ENCODE measurements at regions not wholly inside any gene's neighbourhood (a gene's known extent, or its start where the extent isn't known, plus 50 kb on each side); places are given as distances from the start of the nearest gene placed in this dataset.

DNA sequence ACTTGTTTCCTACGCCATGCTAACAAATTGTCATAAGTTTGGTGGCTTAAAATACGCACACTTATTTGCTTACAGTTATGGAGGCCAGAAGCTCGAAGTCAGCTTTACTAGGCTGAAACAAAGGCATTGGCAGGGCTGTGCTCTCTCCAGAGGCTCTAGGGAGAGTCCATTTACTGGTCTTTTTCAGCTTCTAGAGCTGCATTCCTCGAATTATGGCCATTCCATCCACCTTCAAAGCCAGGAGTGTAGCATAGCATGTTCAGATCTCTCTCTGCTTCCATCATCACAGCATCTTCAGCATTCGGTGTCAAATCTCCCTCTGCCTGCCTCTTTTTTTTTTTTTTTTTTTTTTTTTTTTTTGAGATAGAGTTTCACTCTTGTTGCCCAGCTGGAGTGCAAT, 670.2 kb downstream of the ACTL7B start:
- Histone ChIP-seq H3K9ac (ENCODE audit: low read depth, low read length) (no peak overlapping the region), H3K4me1 (ENCODE audit: control insufficient read depth, insufficient read depth, low read length) (peaks cover 27% of the 10 kb centered on the region), H3K9me3 (replicated peaks; ENCODE audit: low read length) (no peaks in the 10 kb centered on the region), H3K4me3 (ENCODE audit: low read length) (no peak overlapping the region), H3K36me3 (ENCODE audit: insufficient read depth, low read length) (no peaks in the 10 kb centered on the region), H3K4me2 (ENCODE audit: low read length) (no peak overlapping the region), H3K27me3 (ENCODE audit: control insufficient read depth, insufficient read depth, low read length) (no peaks in the 10 kb centered on the region)

DNA sequence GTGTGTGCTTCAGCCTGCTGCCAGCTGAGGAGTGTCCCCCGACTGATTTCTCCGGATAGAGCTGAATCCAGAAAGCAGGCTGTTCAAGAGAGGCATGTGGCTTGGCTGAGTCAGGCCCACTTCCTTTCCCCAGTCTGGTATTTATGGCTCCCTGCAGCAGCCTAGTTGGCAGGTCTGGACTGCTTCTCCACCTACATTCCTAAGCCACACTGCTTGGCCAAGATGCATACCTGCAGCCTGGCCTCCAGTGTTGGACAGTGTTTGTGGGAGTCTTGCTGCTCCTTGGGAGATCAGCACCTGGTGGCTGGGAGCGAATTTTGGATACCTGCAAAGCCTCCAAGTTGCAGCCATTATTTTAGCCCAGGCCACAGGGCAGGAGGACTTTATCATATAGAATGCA, 670.8 kb downstream of the ACTL7B start:
- Histone ChIP-seq H3K36me3 (ENCODE audit: insufficient read depth, low read length) (no peaks in the 10 kb centered on the region), H3K9me3 (replicated peaks; ENCODE audit: low read length) (no peaks in the 10 kb centered on the region), H3K4me3 (ENCODE audit: low read length) (no peak overlapping the region), H3K9ac (ENCODE audit: low read depth, low read length) (no peak overlapping the region), H3K4me2 (ENCODE audit: low read length) (peak overlapping the region; percentile 5), H3K27me3 (ENCODE audit: control insufficient read depth, insufficient read depth, low read length) (no peaks in the 10 kb centered on the region), H3K4me1 (ENCODE audit: control insufficient read depth, insufficient read depth, low read length) (peaks cover 27% of the 10 kb centered on the region)

DNA sequence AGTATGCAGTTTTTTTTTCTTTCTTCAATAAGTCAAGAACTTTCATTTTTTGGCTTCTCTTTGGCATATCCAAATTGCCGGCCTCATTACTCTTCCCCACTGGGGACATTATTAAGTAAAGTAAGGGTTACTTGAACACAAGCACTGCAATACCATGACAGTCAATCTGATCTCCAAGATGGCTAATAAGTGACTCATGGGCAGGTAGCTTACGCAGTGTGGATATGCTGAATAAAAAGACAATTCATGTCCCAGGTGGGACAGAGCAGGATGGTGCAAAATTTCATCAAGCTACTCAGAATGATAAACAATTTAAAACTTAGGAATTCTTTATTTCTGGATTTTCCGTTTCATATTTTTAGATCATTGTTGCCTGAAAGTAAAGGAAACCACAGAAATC, 671.8 kb downstream of the ACTL7B start:
- Histone ChIP-seq H3K9me3 (replicated peaks; ENCODE audit: low read length) (no peaks in the 10 kb centered on the region), H3K4me3 (ENCODE audit: low read length) (no peak overlapping the region), H3K27me3 (ENCODE audit: control insufficient read depth, insufficient read depth, low read length) (no peaks in the 10 kb centered on the region), H3K9ac (ENCODE audit: low read depth, low read length) (no peak overlapping the region), H3K4me2 (ENCODE audit: low read length) (no peak overlapping the region), H3K4me1 (ENCODE audit: control insufficient read depth, insufficient read depth, low read length) (peaks cover 27% of the 10 kb centered on the region), H3K36me3 (ENCODE audit: insufficient read depth, low read length) (no peaks in the 10 kb centered on the region)

DNA sequence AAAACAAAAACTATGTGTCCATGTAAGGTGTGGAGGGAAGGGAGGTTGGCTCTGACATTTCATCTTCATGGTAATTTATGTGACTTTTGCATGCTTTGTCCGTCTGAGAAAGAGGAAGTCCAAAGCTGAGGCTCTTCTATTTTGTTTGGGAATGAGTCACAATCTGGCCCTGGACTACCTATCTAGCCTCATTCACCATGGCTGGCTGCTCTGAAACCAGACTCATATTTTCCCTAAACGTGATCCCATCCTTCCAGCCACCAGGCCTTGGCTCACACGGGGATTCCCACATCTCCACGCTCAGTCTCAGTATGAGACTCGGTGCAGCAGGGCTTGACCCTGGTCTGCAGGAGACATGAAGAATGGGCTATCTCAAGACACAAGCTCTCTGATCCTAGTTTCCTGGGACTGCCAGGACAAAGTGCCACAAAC, 672.8 kb downstream of the ACTL7B start:
- H3K4me3 ChIP-seq (ENCODE audit: low read length), result no peak overlapping the region
- H3K9ac ChIP-seq (ENCODE audit: low read depth, low read length), result no peak overlapping the region
- no peaks in the 10 kb centered on the region for H3K27me3 ChIP-seq (ENCODE audit: control insufficient read depth, insufficient read depth, low read length)

DNA sequence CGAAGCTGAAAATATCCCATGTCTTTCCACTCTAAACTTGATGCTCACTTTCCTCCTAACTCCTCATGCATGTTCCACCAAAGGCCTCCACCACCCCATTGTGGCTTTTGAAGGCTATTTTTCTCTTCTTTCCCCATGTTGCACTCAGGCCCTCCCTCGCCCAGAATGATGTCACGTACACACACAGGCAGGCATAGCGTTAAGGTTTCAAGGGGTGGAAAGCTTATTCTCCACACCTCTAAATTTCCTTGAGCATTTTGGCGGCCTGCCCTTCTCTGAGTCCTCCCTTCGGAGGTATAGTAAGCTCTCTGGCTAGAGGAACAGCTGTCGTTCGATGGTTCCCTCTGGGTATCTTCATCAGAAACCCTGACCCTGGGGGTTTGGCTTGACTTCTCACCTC, 673.5 kb downstream of the ACTL7B start:
- Histone ChIP-seq H3K4me1 (ENCODE audit: control insufficient read depth, insufficient read depth, low read length) (peaks cover 26% of the 10 kb centered on the region), H3K9me3 (replicated peaks; ENCODE audit: low read length) (no peaks in the 10 kb centered on the region), H3K36me3 (ENCODE audit: insufficient read depth, low read length) (no peaks in the 10 kb centered on the region), H3K4me2 (ENCODE audit: low read length) (no peak overlapping the region), H3K4me3 (ENCODE audit: low read length) (no peak overlapping the region), H3K9ac (ENCODE audit: low read depth, low read length) (no peak overlapping the region), H3K27me3 (ENCODE audit: control insufficient read depth, insufficient read depth, low read length) (no peaks in the 10 kb centered on the region)

More for the DNA sequence above, 672.8 kb downstream of the ACTL7B start:
- Histone ChIP-seq H3K4me1 (ENCODE audit: control insufficient read depth, insufficient read depth, low read length) (peaks cover 27% of the 10 kb centered on the region), H3K9me3 (replicated peaks; ENCODE audit: low read length) (no peaks in the 10 kb centered on the region), H3K36me3 (ENCODE audit: insufficient read depth, low read length) (no peaks in the 10 kb centered on the region), H3K4me2 (ENCODE audit: low read length) (no peak overlapping the region)

DNA sequence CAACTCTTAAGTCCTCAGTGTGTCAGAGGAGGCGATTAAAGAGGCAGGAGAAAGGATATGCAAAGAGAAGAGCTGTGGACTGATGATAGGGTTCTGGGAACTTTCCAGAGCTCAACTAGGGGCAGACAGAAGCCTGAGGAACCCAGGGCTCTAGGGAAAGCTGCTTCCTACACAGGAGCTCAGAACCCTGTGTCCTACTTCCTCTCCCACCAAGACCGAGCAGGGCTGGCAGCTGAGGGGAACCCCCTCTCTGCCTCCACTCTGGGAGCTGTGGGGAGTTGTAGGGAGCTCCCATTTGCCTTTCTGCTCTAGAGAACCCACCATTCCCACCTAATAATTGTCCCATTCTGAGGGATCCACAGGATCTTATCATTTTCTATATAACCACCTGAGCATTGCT, 674.3 kb downstream of the ACTL7B start:
- Histone ChIP-seq H3K27me3 (ENCODE audit: control insufficient read depth, insufficient read depth, low read length) (no peaks in the 10 kb centered on the region), H3K4me1 (ENCODE audit: control insufficient read depth, insufficient read depth, low read length) (peaks cover 18% of the 10 kb centered on the region), H3K9me3 (replicated peaks; ENCODE audit: low read length) (no peaks in the 10 kb centered on the region), H3K4me3 (ENCODE audit: low read length) (no peak overlapping the region), H3K9ac (ENCODE audit: low read depth, low read length) (no peak overlapping the region), H3K36me3 (ENCODE audit: insufficient read depth, low read length) (no peaks in the 10 kb centered on the region), H3K4me2 (ENCODE audit: low read length) (no peak overlapping the region)

DNA sequence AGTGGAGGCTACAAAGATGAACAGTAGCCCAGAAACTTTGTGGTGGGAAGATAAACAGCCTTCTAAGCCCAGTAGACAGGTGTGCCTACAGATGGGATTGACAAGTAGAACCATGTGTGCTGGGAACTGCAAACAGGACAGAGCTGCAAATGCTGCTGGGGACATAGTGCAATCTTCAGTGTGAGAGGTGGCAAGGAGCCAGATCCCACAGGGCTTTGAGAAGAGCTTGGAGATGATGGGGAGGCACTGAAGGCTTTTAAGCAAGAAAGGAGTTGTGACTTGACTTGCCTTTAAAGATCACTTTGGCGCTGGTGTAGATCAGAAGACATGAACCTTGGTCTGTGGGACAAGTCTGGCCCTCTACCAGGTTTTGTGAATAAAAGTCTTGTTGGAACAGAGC, 675.2 kb downstream of the ACTL7B start:
- no peak overlapping the region for H3K9ac ChIP-seq (ENCODE audit: low read depth, low read length)
- H3K27me3 ChIP-seq (ENCODE audit: control insufficient read depth, insufficient read depth, low read length), result no peaks in the 10 kb centered on the region
- peaks cover 18% of the 10 kb centered on the region for H3K4me1 ChIP-seq (ENCODE audit: control insufficient read depth, insufficient read depth, low read length)
- no peak overlapping the region for H3K4me2 ChIP-seq (ENCODE audit: low read length)
- no peaks in the 10 kb centered on the region for H3K9me3 ChIP-seq (replicated peaks; ENCODE audit: low read length)
- H3K36me3 ChIP-seq (ENCODE audit: insufficient read depth, low read length), result no peaks in the 10 kb centered on the region
- H3K4me3 ChIP-seq (ENCODE audit: low read length), result no peak overlapping the region

DNA sequence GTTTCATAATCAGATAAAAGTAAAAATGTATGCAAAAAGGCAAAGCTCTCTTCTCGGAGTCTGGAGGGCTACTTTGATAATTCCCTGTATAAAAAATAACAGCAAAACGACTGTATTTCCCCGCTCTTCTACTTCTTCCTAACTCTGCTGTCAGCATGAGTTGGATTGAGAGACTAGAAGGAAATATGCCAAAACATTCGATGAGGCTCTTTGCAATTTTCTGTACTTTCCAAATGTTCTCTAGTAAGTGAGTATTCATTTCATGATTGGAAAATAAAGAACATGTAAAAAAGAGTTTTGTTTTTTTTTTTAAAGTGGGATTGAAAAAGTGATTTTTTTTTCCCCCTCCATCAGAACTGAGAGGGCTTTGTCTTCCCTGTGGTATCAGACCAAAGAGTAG, 677.5 kb downstream of the ACTL7B start:
- no peaks in the 10 kb centered on the region for H3K27me3 ChIP-seq (ENCODE audit: control insufficient read depth, insufficient read depth, low read length)
- H3K36me3 ChIP-seq (ENCODE audit: insufficient read depth, low read length), result no peaks in the 10 kb centered on the region
- H3K4me3 ChIP-seq (ENCODE audit: low read length), result no peak overlapping the region
- no peaks in the 10 kb centered on the region for H3K9me3 ChIP-seq (replicated peaks; ENCODE audit: low read length)
- no peak overlapping the region for H3K4me2 ChIP-seq (ENCODE audit: low read length)
- H3K9ac ChIP-seq (ENCODE audit: low read depth, low read length), result no peak overlapping the region
- H3K4me1 ChIP-seq (ENCODE audit: control insufficient read depth, insufficient read depth, low read length), result peaks cover 8% of the 10 kb centered on the region

DNA sequence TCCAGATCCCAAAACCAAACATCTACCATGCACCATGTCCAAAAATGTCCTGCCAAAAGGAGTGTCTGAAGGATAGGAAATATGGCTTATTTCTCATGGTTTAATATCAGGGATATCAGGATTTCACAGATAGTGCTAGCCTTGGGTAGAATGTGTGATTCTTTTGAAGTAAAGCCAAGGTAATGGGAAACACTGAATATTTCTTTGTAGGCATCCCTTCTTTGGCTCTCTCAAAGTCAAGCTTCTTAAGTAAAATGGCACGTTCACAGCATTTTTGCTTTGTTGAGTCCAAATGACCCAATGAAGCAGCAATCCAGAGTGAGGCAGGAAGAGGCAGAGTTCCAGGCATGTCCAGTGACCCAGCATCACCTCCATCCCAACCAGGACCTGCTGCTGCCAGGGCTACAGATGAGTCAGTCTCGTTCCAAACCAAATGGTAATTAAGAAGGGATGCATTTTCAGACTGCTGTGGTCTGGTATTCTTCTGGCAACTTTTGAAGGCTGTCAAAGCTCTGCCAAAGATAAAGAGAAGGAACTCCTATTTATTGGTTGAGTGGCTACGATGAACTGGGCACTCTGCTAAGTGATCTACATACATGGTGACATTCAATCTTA, 678.8 kb upstream of the KLF4 start:
- no peak overlapping the region for H3K9ac ChIP-seq (ENCODE audit: low read depth, low read length)
- H3K4me3 ChIP-seq (ENCODE audit: low read length), result no peak overlapping the region
- peaks cover 18% of the 10 kb centered on the region for H3K4me1 ChIP-seq (ENCODE audit: control insufficient read depth, insufficient read depth, low read length)
- H3K9me3 ChIP-seq (replicated peaks; ENCODE audit: low read length), result no peaks in the 10 kb centered on the region
- no peak overlapping the region for H3K4me2 ChIP-seq (ENCODE audit: low read length)
- H3K36me3 ChIP-seq (ENCODE audit: insufficient read depth, low read length), result no peaks in the 10 kb centered on the region
- H3K27me3 ChIP-seq (ENCODE audit: control insufficient read depth, insufficient read depth, low read length), result no peaks in the 10 kb centered on the region

DNA sequence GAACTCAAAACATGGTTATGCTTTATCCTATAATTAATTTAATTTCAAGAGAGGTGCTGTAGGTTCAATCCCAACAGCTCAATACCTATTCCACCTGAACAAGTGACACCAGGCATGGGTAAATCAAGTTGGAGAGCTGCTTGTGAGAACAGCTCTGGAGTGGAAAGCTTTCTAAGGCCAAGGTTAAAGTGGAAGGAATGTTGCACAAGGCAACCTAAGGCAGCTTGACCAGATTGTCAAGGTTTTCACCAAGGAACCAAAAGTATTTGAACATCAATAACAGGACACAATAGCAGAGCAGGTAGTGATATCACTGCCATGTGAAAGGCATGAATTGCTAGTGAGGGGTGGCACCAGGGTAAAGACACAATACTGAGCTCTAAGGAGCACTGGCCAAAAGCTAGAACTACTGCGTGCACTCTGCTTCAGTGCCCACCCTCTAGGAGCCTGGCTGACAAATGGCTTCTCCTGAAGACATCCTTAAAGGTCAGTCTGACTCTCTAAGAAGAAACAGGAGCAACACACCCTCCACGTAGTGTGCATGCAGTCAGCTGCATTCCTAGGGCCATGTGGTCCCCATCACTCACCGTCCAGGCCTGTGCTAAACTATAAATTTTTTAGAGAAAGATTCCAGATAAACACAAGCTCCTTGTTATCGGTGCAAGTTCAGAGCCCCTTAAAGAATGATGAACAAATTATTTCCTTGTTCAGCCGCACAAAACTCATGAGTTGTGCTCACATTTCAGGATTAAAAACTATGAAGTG, 677.7 kb upstream of the KLF4 start:
- Histone ChIP-seq H3K9me3 (replicated peaks; ENCODE audit: low read length) (no peaks in the 10 kb centered on the region), H3K27me3 (ENCODE audit: control insufficient read depth, insufficient read depth, low read length) (no peaks in the 10 kb centered on the region), H3K36me3 (ENCODE audit: insufficient read depth, low read length) (no peaks in the 10 kb centered on the region), H3K4me3 (ENCODE audit: low read length) (no peak overlapping the region), H3K4me1 (ENCODE audit: control insufficient read depth, insufficient read depth, low read length) (peaks cover 29% of the 10 kb centered on the region), H3K4me2 (ENCODE audit: low read length) (no peak overlapping the region), H3K9ac (ENCODE audit: low read depth, low read length) (no peak overlapping the region)

DNA sequence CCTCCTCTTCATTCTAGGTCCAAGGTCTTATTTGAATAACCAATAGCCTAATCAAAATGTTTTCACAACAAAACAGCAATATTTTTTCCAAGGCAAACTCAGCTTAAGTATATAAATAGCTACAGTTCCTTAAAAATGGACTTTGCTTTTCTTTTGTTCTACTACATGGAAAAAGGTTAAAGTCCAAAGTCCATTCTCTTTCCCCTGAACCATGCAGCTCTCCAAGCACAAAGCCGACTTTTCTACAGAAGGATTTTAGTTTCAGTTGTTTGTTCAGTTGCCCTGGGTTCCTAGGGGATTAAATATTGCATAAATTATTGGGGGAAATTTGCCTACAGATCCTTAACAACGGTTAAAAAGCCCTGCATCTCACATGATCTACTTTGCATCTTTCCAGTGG, 677.0 kb upstream of the KLF4 start:
- no peak overlapping the region for H3K4me3 ChIP-seq (ENCODE audit: low read length)
- H3K36me3 ChIP-seq (ENCODE audit: insufficient read depth, low read length), result no peaks in the 10 kb centered on the region
- no peaks in the 10 kb centered on the region for H3K9me3 ChIP-seq (replicated peaks; ENCODE audit: low read length)
- no peak overlapping the region for H3K9ac ChIP-seq (ENCODE audit: low read depth, low read length)
- no peak overlapping the region for H3K4me2 ChIP-seq (ENCODE audit: low read length)
- peaks cover 31% of the 10 kb centered on the region for H3K4me1 ChIP-seq (ENCODE audit: control insufficient read depth, insufficient read depth, low read length)
- no peaks in the 10 kb centered on the region for H3K27me3 ChIP-seq (ENCODE audit: control insufficient read depth, insufficient read depth, low read length)
